HL-60 (cell line): ENCODE measurements at regions not wholly inside any gene's neighbourhood (a gene's known extent, or its start where the extent isn't known, plus 50 kb on each side); places are given as distances from the start of the nearest gene placed in this dataset.

Experiments
- DNase-seq, 2 experiments: peaks; one replicate each; pipeline ENCODE4 v3.0.0-alpha.2; 2010 to 2020; ENCODE audit warnings: low read depth in 1 of 2, low spot score in 1 of 2
- H3K27ac ChIP-seq: fragments of 250-450 bp; sonication (Bioruptor Pico); replicated peaks from 2 replicates; pipeline ENCODE4 v1.5.1; 2020; ENCODE audit warnings: mild to moderate bottlenecking, moderate library complexity
- H3K27me3 ChIP-seq: fragments of 250-450 bp; sonication (Bioruptor Pico); 2 replicates; pipeline ENCODE4 v1.5.1; 2021; ENCODE audit warnings: mild to moderate bottlenecking, moderate library complexity; ENCODE audit not compliant: insufficient read depth, poor library complexity, severe bottlenecking
- H3K4me3 ChIP-seq: replicated peaks from 2 replicates; pipeline ENCODE4 v1.5.1; 2011; ENCODE audit warnings: mild to moderate bottlenecking, control low read depth, low read length; ENCODE audit not compliant: insufficient read depth
- CTCF ChIP-seq: IDR thresholded peaks from one replicate; pipeline ENCODE4 v1.5.1; 2011; ENCODE audit warnings: low read length, control low read depth, inconsistent platforms; ENCODE audit not compliant: insufficient read depth
- GABPA ChIP-seq: IDR thresholded peaks from 2 replicates; pipeline ENCODE4 v1.6.1; 2012; ENCODE audit warnings: low read depth
- POLR2AphosphoS5 ChIP-seq: IDR thresholded peaks from 2 replicates; pipeline ENCODE4 v1.6.1; 2012; ENCODE audit warnings: low read depth
- REST ChIP-seq: IDR thresholded peaks from 2 replicates; pipeline ENCODE4 v1.6.1; 2012; ENCODE audit warnings: low read depth; ENCODE audit not compliant: insufficient replicate concordance
- SPI1 ChIP-seq: IDR thresholded peaks from 2 replicates; pipeline ENCODE4 v1.6.1; 2012; ENCODE audit warnings: low read depth, mild to moderate bottlenecking, borderline replicate concordance

GRCh38 chr3:71936681-71937080 lies 151.7 kb upstream of the PROK2 start:
- no peak for TF ChIP-seq REST
- no peak for TF ChIP-seq SPI1
- TF ChIP-seq GABPA: no peak
- TF ChIP-seq CTCF: no peak
- TF ChIP-seq POLR2AphosphoS5: no peak
- no peak for DNase-seq
- Histone ChIP-seq H3K27me3 (peaks cover 5% of the 10 kb centered on the region), H3K27ac (no peak overlapping the region), H3K4me3 (no peak overlapping the region)

GRCh38 chr3:71934520-71935270 lies 149.7 kb upstream of the PROK2 start:
- Histone ChIP-seq H3K27ac (no peak overlapping the region), H3K4me3 (no peak overlapping the region), H3K27me3 (no peaks in the 10 kb centered on the region)
- no peak for DNase-seq
- TF ChIP-seq POLR2AphosphoS5 (no peak), CTCF (no peak), GABPA (no peak)

- no peak overlapping the region for H3K4me3 ChIP-seq
- TF ChIP-seq SPI1 (no peak), CTCF (no peak), GABPA (no peak), REST (no peak), POLR2AphosphoS5 (no peak)
- H3K27ac ChIP-seq: no peak overlapping the region
- DNase-seq: peak in 1 of 2 experiments; percentile 9
- H3K27me3 ChIP-seq: no peaks in the 10 kb centered on the region
Observed at GRCh38 chr3:71931922-71932321, 147.0 kb upstream of the PROK2 start.
